SK-MEL-5 (cell line): ENCODE measurements at regions not wholly inside any gene's neighbourhood (a gene's known extent, or its start where the extent isn't known, plus 50 kb on each side); places are given as distances from the start of the nearest gene placed in this dataset.

ENCODE experiments used
- DNase-seq: peaks from one replicate; pipeline ENCODE4 v3.0.0-alpha.2; 2016; ENCODE audit warnings: low read depth, low spot score
- in situ Hi-C: cut with HindIII; loops from 2 replicates; pipeline ENCODE4 v1.10.0; 2016; ENCODE audit warnings: low sequenced_read_pairs, high pct_unique_total_duplicates, low pct_unique_long_range_greater_than_20kb

- DNase-seq: no peak
- in situ Hi-C loops: no loop called here
Observed at GRCh38 chr3:35944926-35945710, 305.8 kb downstream of the ARPP21 start.

GRCh38 chr3:35946121-35946853, 307.0 kb downstream of the ARPP21 start:
- in situ Hi-C loops: no loop called here
- peak; percentile 55 for DNase-seq

- in situ Hi-C loops: no loop called here
- peak; percentile 2 for DNase-seq
Observed at GRCh38 chr3:35946854-35947515, 307.7 kb downstream of the ARPP21 start.

GRCh38 chr3:35950021-35950420, 310.7 kb downstream of the ARPP21 start:
- no peak for DNase-seq
- in situ Hi-C loops: loop anchor here (25.0 kb wide), 1 partner anchor 762 kb away; no protein-coding TSS in a partner anchor

- no peak for DNase-seq
- in situ Hi-C loops: loop anchor here (25.0 kb wide), 1 partner anchor 758 kb away; no protein-coding TSS in a partner anchor
Observed at GRCh38 chr3:35954413-35954812, 315.1 kb downstream of the ARPP21 start.

- in situ Hi-C loops: loop anchor here (25.0 kb wide), 1 partner anchor 746 kb away; no protein-coding TSS in a partner anchor
- peak; percentile 54 for DNase-seq
Observed at GRCh38 chr3:35965908-35966307, 326.6 kb downstream of the ARPP21 start.

GRCh38 chr3:35966629-35967464, 327.5 kb downstream of the ARPP21 start:
- no peak for DNase-seq

GRCh38 chr3:35968043-35968622, 328.8 kb downstream of the ARPP21 start:
- no peak for DNase-seq
- in situ Hi-C loops: loop anchor here (25.0 kb wide), 1 partner anchor 744 kb away; no protein-coding TSS in a partner anchor

More at GRCh38 chr3:35966629-35967464, 327.5 kb downstream of the ARPP21 start:
- in situ Hi-C loops: loop anchor here (25.0 kb wide), 1 partner anchor 745 kb away; no protein-coding TSS in a partner anchor

- in situ Hi-C loops: loop anchor here (25.0 kb wide), 1 partner anchor 743 kb away; no protein-coding TSS in a partner anchor
- DNase-seq: no peak
Observed at GRCh38 chr3:35969406-35969805, 330.1 kb downstream of the ARPP21 start.

GRCh38 chr3:35970793-35971192, 331.5 kb downstream of the ARPP21 start:
- in situ Hi-C loops: loop anchor here (25.0 kb wide), 1 partner anchor 742 kb away; no protein-coding TSS in a partner anchor
- DNase-seq: no peak

- in situ Hi-C loops: loop anchor here (25.0 kb wide), 1 partner anchor 741 kb away; no protein-coding TSS in a partner anchor
- no peak for DNase-seq
Observed at GRCh38 chr3:35971686-35972085, 332.4 kb downstream of the ARPP21 start.

GRCh38 chr3:35974872-35975271, 335.5 kb downstream of the ARPP21 start:
- DNase-seq: no peak
- in situ Hi-C loops: loop anchor here (25.0 kb wide), 1 partner anchor 737 kb away; no protein-coding TSS in a partner anchor

- DNase-seq: no peak
- in situ Hi-C loops: no loop called here
Observed at GRCh38 chr3:35986161-35986560, 346.8 kb downstream of the ARPP21 start.

GRCh38 chr3:35987386-35987785, 348.1 kb downstream of the ARPP21 start:
- in situ Hi-C loops: no loop called here
- DNase-seq: no peak

GRCh38 chr3:35992041-35992440, 352.7 kb downstream of the ARPP21 start:
- in situ Hi-C loops: no loop called here
- no peak for DNase-seq

- DNase-seq: no peak
- in situ Hi-C loops: no loop called here
Observed at GRCh38 chr3:36011791-36012190, 368.5 kb upstream of the STAC start.

GRCh38 chr3:36013425-36013824, 366.9 kb upstream of the STAC start:
- no peak for DNase-seq
- in situ Hi-C loops: no loop called here
